COLO668 (cell line): ENCODE measurements at regions not wholly inside any gene's neighbourhood (a gene's known extent, or its start where the extent isn't known, plus 50 kb on each side); places are given as distances from the start of the nearest gene placed in this dataset.
"Not testable (repeated sequence)": the region's sequence is repeated elsewhere in the genome, so short reads cannot be mapped to it uniquely, and the experiment has no call there.

ENCODE experiments used
- DNase-seq: peaks from one replicate; lab custom pipeline; 2025; ENCODE audit not compliant: unreplicated experiment; lab: John Stamatoyannopoulos, UW

DNA sequence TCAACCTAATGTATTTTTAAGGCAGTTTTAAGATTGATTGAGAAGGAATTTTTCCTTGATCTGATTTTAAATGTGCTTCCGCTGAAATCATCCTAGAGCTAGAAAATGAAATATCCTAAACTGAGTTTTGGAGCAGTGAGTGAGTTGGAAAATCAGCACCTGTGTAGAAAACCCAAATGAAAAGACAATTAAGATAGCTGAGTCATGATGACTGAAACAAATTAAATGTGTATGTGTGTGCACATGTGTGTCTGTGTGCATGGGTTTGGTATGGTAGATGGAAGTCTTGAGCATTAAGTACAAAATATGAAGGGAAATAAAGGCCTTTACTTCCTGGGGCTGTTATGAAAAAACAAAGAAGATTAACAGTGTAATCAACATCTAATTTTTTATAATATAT, 394.6 kb upstream of the MAP2 start:
- DNase-seq, result no peak

DNA sequence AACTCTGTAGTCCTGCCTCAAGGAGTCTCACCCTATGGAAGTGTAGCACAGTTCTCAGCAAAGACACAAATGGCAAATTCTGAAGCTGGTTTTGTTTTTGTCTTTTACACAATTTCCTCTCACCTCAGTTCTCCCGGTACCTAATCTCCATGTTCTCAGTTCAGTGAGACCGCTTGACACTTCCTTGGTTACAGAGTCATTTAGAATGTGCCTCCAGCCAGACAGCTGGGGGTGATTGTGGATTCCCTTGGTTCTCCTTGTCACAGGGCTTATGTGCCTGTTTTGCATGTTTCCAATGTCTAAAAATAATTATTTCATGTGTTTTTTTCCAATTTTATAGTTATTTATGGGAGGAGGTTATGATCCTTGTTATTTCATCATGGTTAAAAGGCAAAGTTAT, 379.5 kb upstream of the MAP2 start:
- no peak for DNase-seq

DNA sequence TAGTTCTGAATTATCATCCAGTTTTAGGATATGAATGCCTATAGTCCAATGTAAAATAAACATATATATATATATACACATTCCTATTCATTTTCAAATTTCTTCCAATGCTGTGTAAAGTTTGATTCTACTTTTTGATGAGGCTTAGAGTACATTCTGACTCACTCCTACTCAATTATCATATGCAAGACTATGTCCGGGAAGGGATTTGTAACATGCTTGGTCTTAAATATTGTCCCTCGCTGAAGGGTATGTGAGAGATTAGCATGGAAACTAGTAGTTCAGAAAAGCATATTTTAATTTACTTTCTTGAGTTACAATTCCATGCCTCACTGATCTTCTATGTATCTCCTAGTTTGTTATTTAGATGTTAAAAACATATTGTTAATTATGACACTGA, 377.7 kb upstream of the MAP2 start:
- no peak for DNase-seq

DNA sequence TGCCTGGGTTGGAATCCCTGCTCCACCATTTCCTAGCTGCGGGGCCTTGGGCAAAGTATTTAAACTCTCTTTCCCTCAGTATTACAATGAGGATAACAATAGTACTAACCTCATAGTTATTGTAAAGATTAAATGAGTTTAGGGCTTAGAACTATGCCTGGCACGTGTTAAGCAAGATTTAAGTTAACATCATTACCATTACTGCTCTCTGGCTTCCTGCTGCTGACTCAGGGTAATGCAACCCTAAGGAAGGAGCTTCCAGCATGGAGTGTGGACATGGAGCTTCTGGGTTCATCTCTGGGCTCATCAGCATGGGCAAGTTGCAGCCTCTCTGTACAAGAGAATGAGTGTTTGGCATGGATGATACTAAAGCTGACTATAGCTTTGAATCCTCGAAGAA, 374.2 kb upstream of the MAP2 start:
- no peak for DNase-seq

DNA sequence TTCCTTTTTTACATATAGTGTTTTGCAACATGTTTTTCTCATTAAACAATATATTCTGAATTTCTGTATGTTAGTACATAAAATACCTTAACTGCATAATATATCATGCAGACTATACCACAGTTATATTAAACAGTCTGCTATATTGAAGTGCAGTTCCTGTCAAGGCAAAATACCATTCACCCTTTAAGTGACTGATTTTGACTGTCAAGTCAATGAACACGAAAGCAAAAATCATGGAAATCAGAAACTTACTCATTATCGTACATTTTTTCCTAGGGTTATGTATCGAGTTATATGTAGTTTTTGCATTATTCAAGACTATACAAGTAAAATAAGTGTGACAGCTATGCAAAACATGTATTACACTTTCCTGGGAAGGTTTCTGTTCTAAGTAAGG, 361.6 kb upstream of the MAP2 start:
- no peak for DNase-seq

DNA sequence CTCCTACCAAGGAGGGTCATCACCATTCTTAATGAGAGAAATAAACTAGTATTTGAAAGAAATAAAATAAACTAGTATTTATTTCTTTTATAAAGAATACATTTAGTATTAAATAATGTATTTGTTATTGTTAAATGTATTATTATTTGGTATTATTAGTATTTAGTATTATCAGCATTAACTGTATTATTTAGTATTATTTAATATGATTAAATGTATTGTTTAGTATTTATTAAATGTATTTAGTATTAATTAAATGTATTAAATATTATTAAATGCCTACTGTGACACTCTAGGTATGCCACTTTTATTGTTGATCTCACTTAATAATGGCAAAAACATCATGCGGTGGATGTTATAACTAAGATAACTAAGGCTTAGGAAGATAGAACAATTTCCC, 353.6 kb upstream of the MAP2 start:
- DNase-seq, result no peak

DNA sequence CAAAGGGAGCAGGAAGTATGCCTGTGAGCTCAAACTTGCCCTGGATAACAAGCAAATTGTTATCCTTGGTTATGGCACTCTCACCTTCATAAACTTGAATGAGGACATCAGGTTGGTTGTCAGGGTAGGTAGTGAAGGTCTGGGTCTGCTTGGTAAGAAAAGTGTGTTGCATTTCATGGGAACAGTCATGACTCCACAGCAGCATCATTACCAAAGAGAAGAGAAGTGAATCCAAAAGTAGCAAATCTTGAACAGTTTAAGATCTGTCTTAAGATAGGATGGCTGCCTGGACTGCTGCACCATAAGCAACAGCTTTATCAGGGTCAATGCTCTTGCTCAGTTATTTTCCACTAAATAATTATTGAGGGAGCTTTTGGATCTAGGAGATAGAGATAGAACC, 350.7 kb upstream of the MAP2 start:
- no peak for DNase-seq

DNA sequence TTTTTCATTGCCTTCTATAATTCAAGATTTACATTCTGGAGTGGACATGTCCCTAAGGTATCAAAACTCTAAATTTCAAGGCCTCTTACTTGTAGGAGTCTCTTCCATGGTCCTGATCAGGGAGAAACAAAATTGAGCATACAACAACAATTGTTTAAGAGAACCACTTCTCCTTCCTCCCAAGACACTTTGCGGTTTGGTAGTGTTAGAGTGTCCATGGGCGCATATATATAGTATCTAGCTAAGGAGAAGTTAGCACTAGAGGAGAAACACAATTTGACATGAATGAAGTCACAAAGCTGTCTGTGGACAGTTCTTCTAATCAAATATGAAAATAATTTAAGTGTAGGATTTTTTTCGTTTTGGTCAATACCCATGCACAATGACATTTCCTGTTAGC, 349.1 kb upstream of the MAP2 start:
- no peak for DNase-seq

DNA sequence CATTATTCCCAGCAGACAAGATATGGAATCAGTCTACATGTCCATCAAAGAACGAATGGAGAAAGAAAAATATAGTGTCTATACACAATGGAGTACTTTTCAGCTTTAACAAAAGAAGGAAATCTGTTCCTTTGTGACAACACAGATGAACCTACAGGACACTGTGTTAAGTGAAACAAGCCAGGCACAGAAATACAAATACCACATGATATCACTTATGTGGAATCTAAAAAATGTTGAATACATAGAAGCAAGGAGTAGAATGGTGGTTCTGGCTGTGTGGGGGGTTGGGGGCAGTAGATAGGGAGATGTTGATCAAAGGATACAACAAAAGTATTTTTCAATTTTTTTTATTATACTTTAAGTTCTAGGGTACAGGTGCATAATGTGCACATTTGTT, 347.7 kb upstream of the MAP2 start:
- DNase-seq, result no peak

DNA sequence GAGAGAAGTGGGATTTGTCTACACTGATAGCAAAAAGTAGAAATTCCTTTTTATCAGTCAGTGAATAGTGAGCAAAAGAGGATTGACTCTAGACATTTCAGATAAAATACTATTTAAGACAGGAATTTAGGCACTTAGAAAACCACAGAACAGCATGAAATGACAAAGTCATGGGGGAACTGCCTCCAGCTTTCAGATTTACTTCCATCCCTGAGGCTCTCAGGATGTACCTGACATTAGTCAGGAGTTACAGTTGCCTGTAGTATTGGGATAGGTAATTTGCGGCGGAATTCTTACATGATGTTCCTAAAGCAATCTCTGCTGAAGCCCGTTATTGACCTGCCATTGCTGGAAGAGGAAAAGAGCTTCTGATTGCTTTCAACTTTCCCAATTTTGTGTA, 337.1 kb upstream of the MAP2 start:
- no peak for DNase-seq

DNA sequence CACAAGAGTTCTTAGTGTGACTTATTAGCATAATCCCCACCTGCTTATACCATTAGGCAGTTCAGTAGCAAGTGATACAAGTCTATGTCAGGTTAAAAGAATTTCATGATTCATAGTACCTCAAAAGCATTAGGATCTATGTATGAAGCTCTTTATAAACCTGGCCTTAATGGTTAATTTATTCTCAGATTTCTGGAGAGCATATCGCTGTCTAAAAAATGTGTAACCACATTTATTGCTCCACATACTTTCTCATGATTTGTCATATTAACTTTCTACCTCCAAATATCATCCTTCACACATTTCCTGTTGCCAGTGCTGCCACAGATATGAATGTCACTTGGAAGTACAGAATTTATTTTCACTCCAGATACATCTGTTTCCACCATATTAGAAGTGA, 332.8 kb upstream of the MAP2 start:
- DNase-seq, result no peak

DNA sequence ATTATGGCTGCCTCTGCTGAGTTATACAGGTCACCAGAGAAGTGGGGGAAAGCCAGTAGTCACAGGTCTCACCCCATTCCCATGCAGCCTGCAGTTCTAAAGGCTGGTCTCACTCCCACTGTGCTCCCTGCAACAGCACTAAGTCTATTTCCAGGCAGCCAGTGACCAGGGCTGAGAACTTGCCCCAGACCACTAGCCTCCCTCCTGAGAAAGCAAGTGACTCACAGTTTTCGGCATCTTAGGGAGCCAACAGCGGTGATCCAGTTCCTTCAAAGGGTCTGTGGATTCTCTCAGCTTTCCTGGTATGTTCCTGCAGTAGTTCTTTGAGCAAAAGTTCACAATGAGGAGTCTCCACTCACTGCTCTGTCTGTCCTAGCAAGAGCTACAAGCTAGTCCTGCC, 329.6 kb upstream of the MAP2 start:
- DNase-seq, result no peak

DNA sequence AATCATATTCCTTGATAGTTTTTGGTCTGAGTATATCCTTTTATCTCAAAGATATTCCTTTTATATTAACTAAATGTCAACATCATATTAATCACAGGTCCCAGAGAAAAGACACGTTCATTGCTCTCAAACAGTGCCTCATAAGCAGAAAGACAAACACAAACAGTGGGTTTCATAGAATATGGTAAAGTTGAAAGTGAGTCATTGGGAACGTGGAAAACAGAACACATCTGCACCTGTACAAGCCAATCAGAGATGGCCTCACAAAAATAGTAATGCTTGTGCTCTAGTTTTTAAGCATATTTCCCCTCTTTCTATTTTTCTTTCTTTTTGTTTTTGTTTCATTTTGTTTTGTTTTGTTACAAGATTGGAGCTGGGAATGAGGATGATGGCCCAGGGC, 328.4 kb upstream of the MAP2 start:
- DNase-seq, result no peak

DNA sequence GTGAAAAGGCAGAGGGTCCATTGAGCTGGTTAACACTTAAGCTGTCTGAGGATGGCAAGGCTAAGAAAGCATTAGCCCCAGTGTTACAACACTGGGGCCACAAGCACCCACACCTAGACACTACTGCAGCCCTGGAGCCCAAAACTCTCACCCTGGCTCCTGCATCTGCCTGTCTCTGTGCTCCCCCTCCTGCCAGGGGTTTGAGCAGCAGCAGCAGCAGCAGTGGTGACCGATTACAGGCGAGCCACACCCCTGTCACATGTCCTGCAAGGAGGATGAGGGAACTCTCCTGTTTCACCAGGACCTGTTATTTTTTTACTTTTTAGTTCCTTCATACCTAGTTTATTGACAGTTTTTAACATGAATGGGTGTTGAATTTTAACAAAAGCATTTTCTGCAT, 326.7 kb upstream of the MAP2 start:
- no peak for DNase-seq

DNA sequence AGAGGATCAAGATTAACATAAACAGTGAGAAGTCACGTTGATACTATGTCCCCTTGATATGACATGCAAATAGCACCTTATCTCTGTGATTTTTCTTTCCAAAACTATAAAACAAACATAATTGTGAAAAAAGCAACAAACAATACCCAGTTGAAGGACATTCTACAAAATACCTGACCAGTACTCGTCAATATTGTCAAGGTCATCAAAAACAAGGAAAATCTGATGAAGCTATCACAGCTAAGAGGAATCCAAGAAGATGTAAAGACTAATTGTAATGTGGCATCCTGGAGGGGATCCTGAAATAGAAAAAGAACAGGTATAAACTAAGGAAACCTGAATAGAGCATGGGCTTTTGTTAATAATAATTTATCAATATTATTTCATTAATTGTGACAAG, 321.5 kb upstream of the MAP2 start:
- DNase-seq, result no peak

DNA sequence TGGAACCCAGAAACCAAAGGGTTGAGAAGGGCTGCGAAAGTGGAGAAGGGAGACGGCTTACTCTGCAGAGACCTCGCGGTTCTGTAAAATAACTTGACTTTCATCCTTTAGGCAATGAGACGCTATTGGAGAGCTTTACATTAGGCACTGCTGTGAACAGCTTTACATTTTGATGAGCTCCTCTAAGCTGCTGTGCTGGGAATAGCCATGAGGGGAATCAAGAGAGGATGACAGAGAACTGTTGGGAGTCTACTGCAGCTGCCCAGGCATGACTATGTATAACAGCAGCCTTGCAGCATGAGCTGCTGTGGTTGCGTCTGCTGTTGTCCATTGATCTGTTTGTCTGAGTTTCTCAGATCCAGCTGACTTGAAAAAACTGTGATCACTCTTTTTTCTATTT, 310.8 kb upstream of the MAP2 start:
- no peak for DNase-seq

DNA sequence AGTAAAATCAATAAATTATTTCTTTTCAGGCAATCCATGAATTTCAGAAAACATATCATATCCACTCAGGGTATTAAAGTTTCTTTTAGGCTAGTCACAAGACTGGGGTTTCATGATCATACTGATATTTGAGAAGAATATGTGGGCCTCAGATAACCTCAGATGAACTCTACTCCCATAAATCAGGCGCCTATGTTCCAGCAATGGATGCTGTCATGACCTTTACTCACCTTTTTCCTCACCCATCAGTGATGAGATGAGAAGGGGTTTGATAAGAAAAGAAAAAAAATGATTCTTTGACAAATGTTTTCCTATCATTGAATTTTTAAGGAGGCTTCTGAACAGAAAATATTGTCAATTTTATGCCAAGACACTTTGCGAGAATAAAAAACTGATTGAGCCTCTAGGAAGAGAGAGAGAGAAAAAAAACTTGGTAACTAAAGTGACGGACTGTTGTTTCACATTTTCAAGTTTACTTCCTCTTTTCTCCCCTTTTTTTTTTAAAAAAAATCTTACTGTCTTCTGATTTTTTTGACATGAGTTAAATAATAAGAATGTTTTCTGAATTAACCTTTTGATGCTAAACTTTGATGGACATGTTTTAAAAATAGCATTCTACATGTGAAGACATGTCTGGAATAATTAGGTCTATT, 309.1 kb upstream of the MAP2 start:
- no peak for DNase-seq

DNA sequence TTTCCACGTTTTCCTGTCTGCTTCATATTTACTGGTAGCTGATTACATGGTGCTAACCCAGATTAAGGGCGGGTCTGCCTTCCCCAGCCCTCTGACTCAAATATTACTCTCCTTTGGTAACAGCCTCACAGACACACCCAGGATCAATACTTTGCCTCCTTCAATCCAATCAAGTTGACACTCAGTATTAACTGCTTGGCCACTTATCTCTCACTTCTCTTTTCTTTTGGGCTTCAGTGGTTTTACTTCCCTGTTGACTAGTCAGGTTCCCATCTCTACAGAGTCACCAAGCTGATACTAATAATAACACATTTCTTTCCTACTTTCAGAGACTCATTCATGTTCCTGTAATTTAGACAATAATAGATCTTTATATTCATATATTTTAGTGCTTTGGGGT, 302.2 kb upstream of the MAP2 start:
- no peak for DNase-seq

DNA sequence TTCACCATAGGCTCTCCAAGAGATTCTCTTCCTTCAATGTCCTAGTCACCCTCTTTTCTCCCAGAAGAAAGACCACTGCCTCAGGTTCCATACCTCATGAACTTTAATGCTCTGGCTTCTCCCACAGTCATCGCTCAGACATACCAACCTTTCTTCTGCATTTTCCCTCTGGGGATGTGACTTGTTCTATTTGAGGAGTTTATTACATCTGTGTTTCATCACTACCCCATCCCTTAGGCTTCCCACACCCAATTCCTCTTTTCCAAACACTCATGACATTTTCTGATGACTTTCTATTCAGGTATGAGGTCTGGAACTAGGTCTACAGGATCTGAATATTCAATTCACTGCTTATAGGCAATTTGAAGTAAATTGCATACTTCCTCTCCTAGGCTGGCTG, 298.6 kb upstream of the MAP2 start:
- no peak for DNase-seq

DNA sequence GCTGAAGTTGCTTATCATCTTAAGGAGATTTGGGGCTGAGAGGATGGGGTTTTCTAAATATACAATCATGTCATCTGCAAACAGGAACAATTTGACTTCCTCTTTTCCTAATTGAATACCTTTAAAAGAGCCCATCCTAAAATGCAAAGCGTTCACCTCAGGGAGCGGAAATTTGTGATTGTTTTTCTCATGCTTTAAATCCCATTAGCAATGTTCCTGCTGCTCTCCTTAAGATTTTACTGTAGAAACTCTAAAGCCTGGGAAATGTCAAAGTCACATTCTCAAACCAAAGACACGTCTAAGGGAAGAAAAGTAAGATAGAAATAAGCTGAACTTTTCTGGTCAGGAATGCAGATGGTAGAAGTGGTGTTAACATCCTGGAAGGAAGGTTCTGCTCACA, 285.8 kb upstream of the MAP2 start:
- DNase-seq, result no peak

DNA sequence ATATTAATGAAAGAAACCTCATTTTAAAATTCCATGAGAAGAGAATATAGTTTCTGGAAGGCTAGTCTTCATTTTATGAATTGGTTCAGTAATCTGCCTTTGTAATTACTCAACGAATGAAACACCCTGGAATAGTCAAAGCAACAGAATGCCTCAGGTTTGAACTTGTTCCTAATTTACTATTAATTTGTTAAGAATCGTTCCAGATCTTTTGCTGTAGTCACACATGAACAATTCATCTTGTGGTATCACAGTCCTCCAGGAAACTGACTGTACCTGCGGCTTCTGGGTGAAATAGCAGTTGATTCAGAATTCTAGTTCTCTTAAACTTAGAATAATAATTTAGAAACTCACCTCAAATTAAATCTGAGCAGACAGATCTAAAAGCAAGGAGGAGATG, 282.7 kb upstream of the MAP2 start:
- no peak for DNase-seq

DNA sequence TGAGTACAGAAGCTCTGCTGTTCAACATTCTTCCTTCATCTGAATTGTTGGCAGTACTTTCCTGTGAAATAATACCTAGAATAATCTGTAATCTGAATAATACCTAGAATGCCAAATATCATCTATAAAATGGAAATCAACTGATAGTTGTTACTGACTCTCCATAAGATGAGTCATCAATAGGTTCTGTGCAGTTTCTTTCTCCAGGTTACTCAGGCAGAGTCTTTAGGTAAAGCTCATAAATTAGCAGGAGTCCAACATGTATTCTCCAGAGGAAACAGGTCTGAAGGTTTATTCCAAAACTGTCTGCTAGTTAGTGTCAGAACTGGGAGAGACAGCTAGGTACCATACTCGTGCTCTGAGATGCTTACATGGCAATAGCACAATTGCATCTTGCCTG, 282.0 kb upstream of the MAP2 start:
- no peak for DNase-seq

DNA sequence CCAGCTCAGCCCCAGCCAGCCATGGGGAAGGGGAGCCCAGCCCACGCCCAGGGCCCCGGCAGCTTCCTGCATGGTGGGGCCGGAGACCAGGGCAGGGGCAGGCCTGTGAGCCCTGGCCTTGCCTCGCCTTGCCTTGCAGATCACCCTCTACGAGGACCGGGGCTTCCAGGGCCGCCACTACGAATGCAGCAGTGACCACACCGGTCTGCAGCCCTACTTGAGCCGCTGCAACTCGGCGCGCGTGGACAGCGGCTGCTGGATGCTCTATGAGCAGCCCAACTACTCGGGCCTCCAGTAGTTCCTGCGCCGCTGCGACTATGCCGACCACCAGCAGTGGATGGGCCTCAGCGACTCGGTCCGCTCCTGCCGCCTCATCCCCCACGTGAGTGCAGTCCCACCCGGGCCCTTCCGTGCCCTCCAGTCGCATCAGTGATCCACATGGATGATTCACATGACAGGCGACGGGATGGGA, 278.6 kb upstream of the MAP2 start:
- not testable (repeated sequence) for DNase-seq
